ENCODE measurements at regions not wholly inside any gene's neighbourhood (a gene's known extent, or its start where the extent isn't known, plus 50 kb on each side); places are given as distances from the start of the nearest gene placed in this dataset.
"Not testable (repeated sequence)": the region's sequence is repeated elsewhere in the genome, so short reads cannot be mapped to it uniquely, and the experiment has no call there.

DNA sequence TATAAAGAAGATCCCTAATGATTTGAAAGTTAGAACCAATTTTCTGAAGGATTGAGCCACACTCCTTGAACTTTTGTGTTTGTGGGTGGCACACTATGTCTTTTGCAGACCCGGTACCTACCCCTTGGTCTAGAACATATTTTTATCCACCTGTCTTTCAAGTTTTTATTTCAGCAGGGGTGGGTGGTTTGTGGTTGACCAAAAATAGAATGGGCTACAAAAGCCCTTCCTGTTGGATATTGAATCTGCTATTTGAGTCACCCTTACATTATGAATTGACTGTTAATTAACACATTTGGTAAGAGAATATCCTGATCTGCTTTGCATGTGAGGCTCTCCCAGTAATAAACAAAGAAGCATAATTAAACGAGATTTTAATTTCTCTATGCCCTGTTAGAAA, 401.2 kb downstream of the POTEH start:
- DNase-seq (ENCODE audit: low read depth in 2 of 2) = not testable (repeated sequence)

- not testable (repeated sequence) for DNase-seq (ENCODE audit: low read depth in 2 of 2)
Measured at GRCh38 chr22:16105121-16105520, 415.3 kb downstream of the POTEH start.

DNA sequence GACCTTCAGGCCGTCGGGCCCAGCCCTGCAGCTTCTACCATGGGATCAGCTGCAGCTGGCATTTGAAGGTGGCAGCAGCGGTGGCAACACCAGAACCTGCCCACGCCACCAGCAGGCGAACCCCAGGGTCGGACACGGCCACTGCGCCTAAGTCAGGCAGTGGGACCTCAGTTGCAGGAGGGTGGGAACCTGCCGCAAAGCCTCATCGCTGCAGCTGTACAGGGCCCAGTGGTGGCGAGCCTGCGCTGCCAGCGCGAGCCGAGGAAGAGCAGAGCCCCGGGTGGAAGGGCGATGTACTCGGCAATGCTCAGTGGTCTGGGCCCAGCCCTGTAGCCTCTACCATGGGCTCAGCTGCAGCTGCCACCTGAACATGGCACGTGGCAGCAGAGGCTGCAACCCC, 441.6 kb downstream of the POTEH start:
- DNase-seq (ENCODE audit: low read depth in 2 of 2) = not testable (repeated sequence)

- no peak for DNase-seq (ENCODE audit: low read depth in 2 of 2)
Measured at GRCh38 chr22:16131918-16132317, 442.1 kb downstream of the POTEH start.

- DNase-seq (ENCODE audit: low read depth in 2 of 2) = not testable (repeated sequence)
Measured at GRCh38 chr22:16132598-16132997, 442.8 kb downstream of the POTEH start.

DNA sequence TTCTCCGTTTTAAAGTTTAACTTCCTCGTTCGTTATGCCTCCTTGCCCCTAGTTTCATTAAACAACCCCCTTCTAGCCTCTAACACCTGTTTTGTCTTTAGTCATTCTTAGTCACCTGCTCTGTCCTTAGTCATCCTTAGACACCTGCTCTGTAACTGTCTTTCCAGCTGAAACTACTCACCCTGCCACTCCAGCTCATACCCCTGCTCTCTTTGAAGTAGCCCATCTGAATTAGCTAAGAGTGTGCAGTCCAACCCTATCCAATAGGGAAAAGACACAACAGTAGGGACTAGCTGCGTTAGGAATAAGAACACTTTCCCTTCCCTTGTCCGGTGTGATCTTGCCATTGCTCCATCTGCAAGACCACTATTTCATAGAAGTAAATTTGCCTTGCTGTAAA, 446.5 kb downstream of the CCT8L2 start:
- DNase-seq (ENCODE audit: low read depth in 2 of 2) = not testable (repeated sequence)

DNA sequence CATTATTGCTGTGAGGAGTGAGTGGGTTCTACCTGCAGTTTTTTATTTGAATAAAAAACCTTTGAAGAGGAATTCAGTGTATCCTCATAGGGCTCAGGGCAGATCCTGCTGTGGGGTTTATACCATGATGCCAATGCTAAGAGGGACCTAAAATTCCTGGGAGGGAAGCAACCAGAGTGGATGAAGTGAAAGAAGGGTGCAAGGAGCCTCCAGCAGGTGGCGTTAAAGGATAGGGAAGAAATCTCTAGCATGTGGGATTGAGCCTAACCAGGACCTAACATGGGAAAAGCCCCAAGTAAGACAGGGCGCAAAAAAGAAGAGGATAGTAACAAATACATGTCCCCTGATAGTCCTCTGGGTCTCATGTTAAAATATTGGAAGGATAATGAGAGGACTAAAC, 445.7 kb downstream of the CCT8L2 start:
- DNase-seq (ENCODE audit: low read depth in 2 of 2) = peak in 1 of 2 donors; percentile 1

DNA sequence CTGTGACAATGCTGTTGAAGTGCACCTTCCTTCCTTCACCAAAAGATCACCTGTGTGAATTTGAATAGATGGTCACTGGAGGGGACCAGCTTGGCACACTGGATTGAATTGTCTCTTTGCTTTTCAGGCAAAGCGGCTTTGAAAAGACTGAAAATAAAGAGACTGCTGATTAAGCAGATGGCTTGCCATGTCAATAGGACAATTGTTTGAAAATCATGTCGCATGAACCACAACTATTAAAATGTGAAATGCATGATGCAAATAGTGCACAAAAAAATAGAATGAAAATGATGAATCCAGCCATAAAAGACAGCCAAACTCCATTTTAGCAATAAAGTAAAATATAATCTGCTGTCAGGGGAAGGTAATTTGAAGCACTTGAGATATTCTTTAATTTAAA, 415.3 kb downstream of the CCT8L2 start:
- not testable (repeated sequence) for DNase-seq (ENCODE audit: low read depth in 2 of 2)

DNA sequence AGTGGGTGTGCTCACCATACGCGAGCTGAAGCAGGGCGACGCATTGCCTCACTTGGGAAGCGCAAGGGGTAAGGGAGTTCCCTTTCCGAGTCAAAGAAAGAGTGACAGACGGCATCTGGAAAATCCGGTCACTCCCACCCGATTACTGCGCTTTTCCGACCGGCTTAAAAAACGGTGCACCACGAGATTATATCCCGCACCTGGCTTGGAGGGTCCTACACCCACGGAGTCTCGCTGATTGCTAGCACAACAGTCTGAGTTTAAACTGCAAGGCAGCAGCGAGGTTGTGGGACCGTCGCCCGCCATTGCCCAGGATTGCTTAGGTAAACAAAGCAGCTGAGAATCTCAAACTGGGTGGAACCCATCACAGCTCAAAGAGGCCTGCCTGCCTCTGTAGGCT, 408.7 kb downstream of the CCT8L2 start:
- DNase-seq (ENCODE audit: low read depth in 2 of 2) = not testable (repeated sequence)
